Gastroesophageal sphincter (tissue), 4 donors: ENCODE measurements at regions not wholly inside any gene's neighbourhood (a gene's known extent, or its start where the extent isn't known, plus 50 kb on each side); places are given as distances from the start of the nearest gene placed in this dataset.

Experiments
- ATAC-seq: fragments of 150-250 bp; one replicate; pipeline ENCODE4 v1.9.1; 2016; ENCODE audit warnings: mild to moderate bottlenecking, moderate library complexity
- H3K27ac ChIP-seq, 4 donors: fragments of 200-600 bp; sonication (generic) in 3 of 4; 1 replicate in 3 of 4; 2 replicates in 1 of 4; pipeline ENCODE4 v1.5.1; 2016 to 2019
- H3K27me3 ChIP-seq: fragments of 200-600 bp; sonication (generic); one replicate; pipeline ENCODE4 v1.5.1; 2019
- H3K36me3 ChIP-seq, 2 donors: fragments of 200-600 bp; sonication (generic); one replicate each; pipeline ENCODE4 v1.5.1; 2019; ENCODE audit warnings: control low read depth in 1 of 2
- H3K4me1 ChIP-seq, 3 donors: fragments of 200-600 bp; sonication (generic); 1 replicate in 2 of 3; 2 replicates in 1 of 3; pipeline ENCODE4 v1.5.1; 2016 to 2019; ENCODE audit warnings: control low read depth in 2 of 3
- H3K4me3 ChIP-seq, 2 donors: fragments of 200-600 bp; sonication (generic); one replicate each; pipeline ENCODE4 v1.5.1; 2019; ENCODE audit warnings: mild to moderate bottlenecking in 1 of 2, moderate library complexity in 1 of 2
- H3K9me3 ChIP-seq, 3 donors: fragments of 200-600 bp; sonication (generic); one replicate each; pipeline ENCODE4 v1.5.1; 2017 to 2019; ENCODE audit warnings: control low read depth in 2 of 3
- EP300 ChIP-seq: sonication (generic); formaldehyde crosslinking; IDR thresholded peaks from one replicate; pipeline ENCODE4 v1.6.1; 2017; ENCODE audit warnings: antibody characterized with exemption, mild to moderate bottlenecking
- POLR2A ChIP-seq, 2 donors: fragments of 450-650 bp; IDR thresholded peaks; one replicate each; pipeline ENCODE4 v1.6.1; 2017; ENCODE audit warnings: antibody characterized with exemption in 2 of 2, mild to moderate bottlenecking in 2 of 2, moderate library complexity in 1 of 2
- POLR2AphosphoS5 ChIP-seq: sonication (generic); formaldehyde crosslinking; IDR thresholded peaks from one replicate; pipeline ENCODE4 v1.6.1; 2017; ENCODE audit warnings: antibody characterized with exemption
- WGBS, 2 donors: methylation state at CpG; one replicate each; pipeline ENCODE4 v1.1.5; 2018; ENCODE audit warnings: low coverage in 1 of 2; 5-methylcytosine and 5-hydroxymethylcytosine counted together
- TF ChIP-seq, protein P1 (sequence below), 4 experiments: fragments of 200-600 bp in 2 of 4; fragments of 450-650 bp in 2 of 4; sonication (generic) in 1 of 4; IDR thresholded peaks; one replicate each; pipeline ENCODE4 v1.5.1; 2017 to 2019; ENCODE audit warnings: antibody characterized with exemption in 4 of 4, mild to moderate bottlenecking in 2 of 4, moderate library complexity in 2 of 4

GRCh38 chr18:10042492-10042891 is 128.7 kb downstream of the VAPA start:
- peaks cover 0 to 20% (median 0%) of the 10 kb centered on the region in 3 donors for H3K9me3 ChIP-seq
- H3K27ac ChIP-seq, result peak overlapping the region in 2 of 4 donors; percentile 18 to 67
- WGBS, 2 donors, result 85 to 90% methylated on average over 3 to 5 of the region's 5 CpGs
- no peaks in the 10 kb centered on the region for H3K36me3 ChIP-seq
- no peak overlapping the region for H3K4me3 ChIP-seq
- ATAC-seq, result no peak
- peaks cover 0 to 35% (median 5%) of the 10 kb centered on the region in 3 donors for H3K4me1 ChIP-seq
- H3K27me3 ChIP-seq, result no peaks in the 10 kb centered on the region
- TF ChIP-seq POLR2A (IDR thresholded peaks at IDR 0.05) (no peak), POLR2AphosphoS5 (no peak), EP300 (no peak)
- TF ChIP-seq, protein P1, sequence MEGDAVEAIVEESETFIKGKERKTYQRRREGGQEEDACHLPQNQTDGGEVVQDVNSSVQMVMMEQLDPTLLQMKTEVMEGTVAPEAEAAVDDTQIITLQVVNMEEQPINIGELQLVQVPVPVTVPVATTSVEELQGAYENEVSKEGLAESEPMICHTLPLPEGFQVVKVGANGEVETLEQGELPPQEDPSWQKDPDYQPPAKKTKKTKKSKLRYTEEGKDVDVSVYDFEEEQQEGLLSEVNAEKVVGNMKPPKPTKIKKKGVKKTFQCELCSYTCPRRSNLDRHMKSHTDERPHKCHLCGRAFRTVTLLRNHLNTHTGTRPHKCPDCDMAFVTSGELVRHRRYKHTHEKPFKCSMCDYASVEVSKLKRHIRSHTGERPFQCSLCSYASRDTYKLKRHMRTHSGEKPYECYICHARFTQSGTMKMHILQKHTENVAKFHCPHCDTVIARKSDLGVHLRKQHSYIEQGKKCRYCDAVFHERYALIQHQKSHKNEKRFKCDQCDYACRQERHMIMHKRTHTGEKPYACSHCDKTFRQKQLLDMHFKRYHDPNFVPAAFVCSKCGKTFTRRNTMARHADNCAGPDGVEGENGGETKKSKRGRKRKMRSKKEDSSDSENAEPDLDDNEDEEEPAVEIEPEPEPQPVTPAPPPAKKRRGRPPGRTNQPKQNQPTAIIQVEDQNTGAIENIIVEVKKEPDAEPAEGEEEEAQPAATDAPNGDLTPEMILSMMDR (IDR thresholded peaks at IDR 0.05), result no peak

- H3K27ac ChIP-seq, result peak overlapping the region in 2 of 4 donors; percentile 32 to 65
These were observed 130.2 kb downstream of the VAPA start for GRCh38 chr18:10044054-10044453.

DNA sequence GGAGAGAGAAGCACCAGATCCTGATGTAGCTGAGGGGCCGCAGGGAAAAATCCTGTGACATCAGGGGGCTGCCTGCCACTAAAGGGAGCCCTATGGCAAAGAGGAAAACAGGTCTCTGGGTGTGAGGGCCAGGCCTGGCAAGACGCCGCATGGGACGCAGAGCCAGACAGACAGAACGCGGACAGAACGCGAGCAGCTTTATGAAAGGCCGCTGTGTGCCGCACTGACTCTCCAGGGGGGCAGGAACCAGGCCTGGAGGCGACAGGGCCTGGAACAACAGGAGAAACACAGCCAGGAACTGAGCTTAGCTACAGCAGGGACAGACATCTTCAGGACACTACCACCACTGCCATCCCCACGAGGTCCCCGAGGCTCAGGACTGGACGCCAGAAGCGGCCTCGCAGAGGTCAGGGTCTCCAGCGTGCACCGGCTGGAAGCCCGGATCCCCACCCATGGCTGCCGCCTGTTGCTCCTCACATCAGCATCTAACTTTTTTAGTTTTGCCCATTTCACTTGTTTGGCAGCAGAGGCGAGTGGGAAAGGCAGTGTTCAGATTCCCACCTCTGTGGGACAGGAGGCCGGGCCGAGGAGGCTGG is 131.6 kb downstream of the VAPA start:
- Histone ChIP-seq H3K9me3 (peaks cover 0 to 20% (median 0%) of the 10 kb centered on the region in 3 donors), H3K27ac (peak overlapping the region in 3 of 4 donors; percentile 65 to 70 (median 65)), H3K27me3 (no peaks in the 10 kb centered on the region), H3K4me3 (no peak overlapping the region), H3K36me3 (no peaks in the 10 kb centered on the region), H3K4me1 (peaks cover 0 to 35% (median 10%) of the 10 kb centered on the region in 3 donors)
- TF ChIP-seq POLR2A (IDR thresholded peaks at IDR 0.05) (no peak), POLR2AphosphoS5 (no peak), EP300 (no peak)
- TF ChIP-seq, protein P1 (IDR thresholded peaks at IDR 0.05), result no peak
- 76 to 90% methylated on average over 4 to 19 of the region's 23 CpGs for whole genome bisulfite sequencing, 2 donors
- no peak for ATAC-seq

More at GRCh38 chr18:10044054-10044453, 130.2 kb downstream of the VAPA start:
- peaks cover 0 to 20% (median 0%) of the 10 kb centered on the region in 3 donors for H3K9me3 ChIP-seq
- TF ChIP-seq POLR2AphosphoS5, result no peak
- no peak for TF ChIP-seq POLR2A (IDR thresholded peaks at IDR 0.05)
- TF ChIP-seq, protein P1 (IDR thresholded peaks at IDR 0.05), result no peak
- no peak for TF ChIP-seq EP300
- no peaks in the 10 kb centered on the region for H3K27me3 ChIP-seq
- no peaks in the 10 kb centered on the region for H3K36me3 ChIP-seq
- WGBS, 2 donors, result 89 to 100% methylated on average over 1 of the region's 1 CpG
- peaks cover 0 to 35% (median 5%) of the 10 kb centered on the region in 3 donors for H3K4me1 ChIP-seq
- H3K4me3 ChIP-seq, result no peak overlapping the region
- ATAC-seq, result no peak

DNA sequence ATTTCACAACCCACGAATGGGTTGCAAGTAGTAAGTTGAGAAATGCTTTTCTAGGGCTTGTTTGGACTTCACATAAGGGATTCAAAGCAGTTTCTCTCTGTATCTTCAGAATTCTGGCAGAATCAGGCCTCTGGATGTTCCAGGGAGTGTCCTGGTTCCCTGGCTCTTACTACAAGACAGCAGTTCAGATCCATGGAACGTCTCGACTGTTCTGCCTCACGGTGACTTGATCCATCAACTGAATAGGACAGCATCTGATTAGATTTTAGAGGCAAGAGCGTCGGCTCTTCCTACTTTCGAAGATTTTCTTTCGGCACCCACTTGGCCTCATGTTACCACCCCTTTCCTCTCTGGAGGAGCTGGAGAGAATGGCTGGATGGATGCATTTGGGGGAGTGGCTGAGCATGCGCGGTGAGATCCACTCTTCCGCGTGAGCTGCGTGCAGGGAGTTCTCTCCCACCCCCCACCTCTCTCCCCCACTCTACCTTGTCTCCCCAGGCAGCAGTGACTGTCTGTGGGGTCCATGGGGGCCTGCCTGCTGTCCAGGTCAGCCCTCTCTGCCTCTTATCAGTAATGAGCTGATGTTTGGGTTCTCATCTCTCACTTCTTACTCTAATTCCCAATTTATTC is 132.5 kb downstream of the VAPA start:
- H3K36me3 ChIP-seq, result no peaks in the 10 kb centered on the region
- H3K4me1 ChIP-seq, result peaks cover 0 to 35% (median 10%) of the 10 kb centered on the region in 3 donors
- H3K9me3 ChIP-seq, result peaks cover 0 to 20% (median 0%) of the 10 kb centered on the region in 3 donors
- H3K27me3 ChIP-seq, result no peaks in the 10 kb centered on the region
- TF ChIP-seq POLR2A (IDR thresholded peaks at IDR 0.05) (no peak), EP300 (no peak), POLR2AphosphoS5 (no peak)
- TF ChIP-seq, protein P1 (IDR thresholded peaks at IDR 0.05), result no peak
- 68 to 83% methylated on average over 3 to 4 of the region's 13 CpGs for WGBS, 2 donors
- peak overlapping the region in 3 of 4 donors; percentile 65 to 70 (median 65) for H3K27ac ChIP-seq
- H3K4me3 ChIP-seq, result no peak overlapping the region
- ATAC-seq, result no peak
